Mesothelial cell of epicardium (in vitro differentiated cells): ENCODE measurements at regions not wholly inside any gene's neighbourhood (a gene's known extent, or its start where the extent isn't known, plus 50 kb on each side); places are given as distances from the start of the nearest gene placed in this dataset.

Experiments used
- DNase-seq, 2 experiments: peaks; one replicate each; pipeline ENCODE4 v3.0.0; 2021; ENCODE audit warnings: low spot score in 2 of 2; ENCODE audit not compliant: unreplicated experiment in 2 of 2
- H3K27ac Mint-ChIP-seq: 2 replicates; pipeline ENCODE4 v1.8.0; 2021; ENCODE audit warnings: mixed read lengths
- H3K27me3 Mint-ChIP-seq: 2 replicates; pipeline ENCODE4 v1.8.0; 2021; ENCODE audit warnings: low read depth, mixed read lengths
- H3K36me3 Mint-ChIP-seq: 2 replicates; pipeline ENCODE4 v1.8.0; 2021; ENCODE audit warnings: mixed read lengths
- H3K4me1 Mint-ChIP-seq: 2 replicates; pipeline ENCODE4 v1.8.0; 2021; ENCODE audit warnings: mixed read lengths
- H3K4me3 Mint-ChIP-seq: 2 replicates; pipeline ENCODE4 v1.8.0; 2021; ENCODE audit warnings: mild to moderate bottlenecking, moderate library complexity, mixed read lengths
- H3K9me3 Mint-ChIP-seq: 2 replicates; pipeline ENCODE4 v1.8.0; 2021; ENCODE audit warnings: mixed read lengths
- CTCF ChIP-seq: fragments of 200-600 bp; sonication (generic); IDR thresholded peaks from one replicate; pipeline ENCODE4 v1.5.0; 2021; ENCODE audit warnings: antibody characterized with exemption; ENCODE audit not compliant: unreplicated experiment

- no peak for DNase-seq
- no peak for TF ChIP-seq CTCF
- H3K27me3 Mint-ChIP-seq: no peaks in the 10 kb centered on the region
- H3K36me3 Mint-ChIP-seq: no peaks in the 10 kb centered on the region
- H3K4me1 Mint-ChIP-seq: peaks cover 38% of the 10 kb centered on the region
- no peaks in the 10 kb centered on the region for H3K9me3 Mint-ChIP-seq
- H3K4me3 Mint-ChIP-seq: no peak overlapping the region
- no peak overlapping the region for H3K27ac Mint-ChIP-seq
Measured at GRCh38 chr3:170727754-170728153, 141.9 kb upstream of the SLC7A14 start.

GRCh38 chr3:170726976-170727661, 141.2 kb upstream of the SLC7A14 start:
- no peak for DNase-seq

GRCh38 chr3:170725285-170725731, 139.4 kb upstream of the SLC7A14 start:
- DNase-seq: no peak
- no peaks in the 10 kb centered on the region for H3K27me3 Mint-ChIP-seq
- no peak overlapping the region for H3K27ac Mint-ChIP-seq
- H3K9me3 Mint-ChIP-seq: peaks cover 7% of the 10 kb centered on the region
- no peak overlapping the region for H3K4me3 Mint-ChIP-seq
- H3K36me3 Mint-ChIP-seq: no peaks in the 10 kb centered on the region
- TF ChIP-seq CTCF: no peak
- H3K4me1 Mint-ChIP-seq: peaks cover 32% of the 10 kb centered on the region

More at GRCh38 chr3:170726976-170727661, 141.2 kb upstream of the SLC7A14 start:
- no peak for TF ChIP-seq CTCF
- Mint-ChIP-seq H3K36me3 (no peaks in the 10 kb centered on the region), H3K4me3 (no peak overlapping the region), H3K9me3 (no peaks in the 10 kb centered on the region), H3K4me1 (peaks cover 37% of the 10 kb centered on the region), H3K27me3 (no peaks in the 10 kb centered on the region), H3K27ac (no peak overlapping the region)

GRCh38 chr3:170724599-170725280, 138.9 kb upstream of the SLC7A14 start:
- H3K9me3 Mint-ChIP-seq: peaks cover 13% of the 10 kb centered on the region
- peaks cover 27% of the 10 kb centered on the region for H3K4me1 Mint-ChIP-seq
- H3K4me3 Mint-ChIP-seq: no peak overlapping the region
- no peaks in the 10 kb centered on the region for H3K36me3 Mint-ChIP-seq
- H3K27me3 Mint-ChIP-seq: no peaks in the 10 kb centered on the region
- no peak for DNase-seq
- TF ChIP-seq CTCF: no peak
- no peak overlapping the region for H3K27ac Mint-ChIP-seq

- Mint-ChIP-seq H3K27me3 (no peaks in the 10 kb centered on the region), H3K4me3 (no peak overlapping the region), H3K27ac (no peak overlapping the region), H3K36me3 (peaks cover 3% of the 10 kb centered on the region), H3K4me1 (peaks cover 23% of the 10 kb centered on the region), H3K9me3 (peaks cover 25% of the 10 kb centered on the region)
- TF ChIP-seq CTCF: no peak
- DNase-seq: no peak
Measured at GRCh38 chr3:170723241-170723640, 137.4 kb upstream of the SLC7A14 start.
